ENCODE measurements at regions not wholly inside any gene's neighbourhood (a gene's known extent, or its start where the extent isn't known, plus 50 kb on each side); places are given as distances from the start of the nearest gene placed in this dataset.

DNA sequence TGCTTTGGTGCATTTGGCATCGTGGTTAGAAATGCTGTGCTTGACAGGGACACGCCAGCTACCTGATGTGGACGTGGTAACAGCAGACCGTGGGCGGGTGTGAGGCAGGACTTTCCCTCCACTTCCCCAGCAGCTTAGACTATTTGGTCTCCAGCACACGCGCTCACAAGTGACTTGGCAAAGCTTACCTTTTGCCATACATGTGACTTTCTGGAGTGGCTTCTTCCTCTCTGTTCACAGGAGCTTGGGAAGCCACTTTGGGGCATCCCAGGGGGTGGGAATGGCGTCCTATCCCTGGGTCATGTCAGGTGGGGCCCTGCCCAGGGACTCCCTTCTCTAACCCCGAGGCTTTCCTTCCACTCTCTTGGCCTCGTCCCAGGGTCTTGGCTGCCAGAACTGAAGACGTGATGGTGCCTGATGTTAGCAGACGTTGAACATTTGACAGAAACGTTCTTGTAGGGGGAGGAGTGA, 228.7 kb upstream of the KLF6 start:
- TF ChIP-seq, protein P1, sequence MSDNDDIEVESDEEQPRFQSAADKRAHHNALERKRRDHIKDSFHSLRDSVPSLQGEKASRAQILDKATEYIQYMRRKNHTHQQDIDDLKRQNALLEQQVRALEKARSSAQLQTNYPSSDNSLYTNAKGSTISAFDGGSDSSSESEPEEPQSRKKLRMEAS (IDR thresholded peaks at IDR 0.05) = no peak
- TF ChIP-seq RAD21 (IDR thresholded peaks at IDR 0.05; ENCODE audit: low read depth) (no peak), ZBTB7A (IDR thresholded peaks at IDR 0.05; ENCODE audit: low read depth) (no peak), NFIC (IDR thresholded peaks at IDR 0.05) (no peak), YY1 (IDR thresholded peaks at IDR 0.05; ENCODE audit: low read depth) (no peak), TEAD4 (IDR thresholded peaks at IDR 0.05) (no peak), EP300 (IDR thresholded peaks at IDR 0.05; ENCODE audit: borderline replicate concordance) (no peak), EGR1 (IDR thresholded peaks at IDR 0.05) (no peak), CEBPB (IDR thresholded peaks at IDR 0.05) (no peak), TAF1 (IDR thresholded peaks at IDR 0.05; ENCODE audit: low read depth) (no peak)
- TF ChIP-seq, protein P2, sequence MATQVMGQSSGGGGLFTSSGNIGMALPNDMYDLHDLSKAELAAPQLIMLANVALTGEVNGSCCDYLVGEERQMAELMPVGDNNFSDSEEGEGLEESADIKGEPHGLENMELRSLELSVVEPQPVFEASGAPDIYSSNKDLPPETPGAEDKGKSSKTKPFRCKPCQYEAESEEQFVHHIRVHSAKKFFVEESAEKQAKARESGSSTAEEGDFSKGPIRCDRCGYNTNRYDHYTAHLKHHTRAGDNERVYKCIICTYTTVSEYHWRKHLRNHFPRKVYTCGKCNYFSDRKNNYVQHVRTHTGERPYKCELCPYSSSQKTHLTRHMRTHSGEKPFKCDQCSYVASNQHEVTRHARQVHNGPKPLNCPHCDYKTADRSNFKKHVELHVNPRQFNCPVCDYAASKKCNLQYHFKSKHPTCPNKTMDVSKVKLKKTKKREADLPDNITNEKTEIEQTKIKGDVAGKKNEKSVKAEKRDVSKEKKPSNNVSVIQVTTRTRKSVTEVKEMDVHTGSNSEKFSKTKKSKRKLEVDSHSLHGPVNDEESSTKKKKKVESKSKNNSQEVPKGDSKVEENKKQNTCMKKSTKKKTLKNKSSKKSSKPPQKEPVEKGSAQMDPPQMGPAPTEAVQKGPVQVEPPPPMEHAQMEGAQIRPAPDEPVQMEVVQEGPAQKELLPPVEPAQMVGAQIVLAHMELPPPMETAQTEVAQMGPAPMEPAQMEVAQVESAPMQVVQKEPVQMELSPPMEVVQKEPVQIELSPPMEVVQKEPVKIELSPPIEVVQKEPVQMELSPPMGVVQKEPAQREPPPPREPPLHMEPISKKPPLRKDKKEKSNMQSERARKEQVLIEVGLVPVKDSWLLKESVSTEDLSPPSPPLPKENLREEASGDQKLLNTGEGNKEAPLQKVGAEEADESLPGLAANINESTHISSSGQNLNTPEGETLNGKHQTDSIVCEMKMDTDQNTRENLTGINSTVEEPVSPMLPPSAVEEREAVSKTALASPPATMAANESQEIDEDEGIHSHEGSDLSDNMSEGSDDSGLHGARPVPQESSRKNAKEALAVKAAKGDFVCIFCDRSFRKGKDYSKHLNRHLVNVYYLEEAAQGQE (IDR thresholded peaks at IDR 0.05; ENCODE audit: low read depth) = no peak
- TF ChIP-seq, protein P3, sequence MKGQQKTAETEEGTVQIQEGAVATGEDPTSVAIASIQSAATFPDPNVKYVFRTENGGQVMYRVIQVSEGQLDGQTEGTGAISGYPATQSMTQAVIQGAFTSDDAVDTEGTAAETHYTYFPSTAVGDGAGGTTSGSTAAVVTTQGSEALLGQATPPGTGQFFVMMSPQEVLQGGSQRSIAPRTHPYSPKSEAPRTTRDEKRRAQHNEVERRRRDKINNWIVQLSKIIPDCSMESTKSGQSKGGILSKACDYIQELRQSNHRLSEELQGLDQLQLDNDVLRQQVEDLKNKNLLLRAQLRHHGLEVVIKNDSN (IDR thresholded peaks at IDR 0.05) = no peak

Data from Ishikawa (cell line).